ENCODE measurements at regions not wholly inside any gene's neighbourhood (a gene's known extent, or its start where the extent isn't known, plus 50 kb on each side); places are given as distances from the start of the nearest gene placed in this dataset.

- no peak for DNase-seq (ENCODE audit: low read depth in 1 of 2, low spot score in 1 of 2)
- H3K4me3 ChIP-seq = no peak overlapping the region
- TF ChIP-seq, protein P1, sequence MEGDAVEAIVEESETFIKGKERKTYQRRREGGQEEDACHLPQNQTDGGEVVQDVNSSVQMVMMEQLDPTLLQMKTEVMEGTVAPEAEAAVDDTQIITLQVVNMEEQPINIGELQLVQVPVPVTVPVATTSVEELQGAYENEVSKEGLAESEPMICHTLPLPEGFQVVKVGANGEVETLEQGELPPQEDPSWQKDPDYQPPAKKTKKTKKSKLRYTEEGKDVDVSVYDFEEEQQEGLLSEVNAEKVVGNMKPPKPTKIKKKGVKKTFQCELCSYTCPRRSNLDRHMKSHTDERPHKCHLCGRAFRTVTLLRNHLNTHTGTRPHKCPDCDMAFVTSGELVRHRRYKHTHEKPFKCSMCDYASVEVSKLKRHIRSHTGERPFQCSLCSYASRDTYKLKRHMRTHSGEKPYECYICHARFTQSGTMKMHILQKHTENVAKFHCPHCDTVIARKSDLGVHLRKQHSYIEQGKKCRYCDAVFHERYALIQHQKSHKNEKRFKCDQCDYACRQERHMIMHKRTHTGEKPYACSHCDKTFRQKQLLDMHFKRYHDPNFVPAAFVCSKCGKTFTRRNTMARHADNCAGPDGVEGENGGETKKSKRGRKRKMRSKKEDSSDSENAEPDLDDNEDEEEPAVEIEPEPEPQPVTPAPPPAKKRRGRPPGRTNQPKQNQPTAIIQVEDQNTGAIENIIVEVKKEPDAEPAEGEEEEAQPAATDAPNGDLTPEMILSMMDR (IDR thresholded peaks at IDR 0.05; ENCODE audit: low read depth, low read length) = no peak
Measured at GRCh38 chr13:62206165-62206564, 790.5 kb upstream of the PCDH20 start.

GRCh38 chr13:62205273-62205672 lies 789.6 kb upstream of the PCDH20 start:
- DNase-seq (ENCODE audit: low read depth in 1 of 2, low spot score in 1 of 2) = no peak
- Histone ChIP-seq H3K4me1 (ENCODE audit: low read depth) (no peaks in the 10 kb centered on the region), H3K4me3 (no peak overlapping the region), H3K27me3 (no peaks in the 10 kb centered on the region), H3K36me3 (no peaks in the 10 kb centered on the region), H3K27ac (no peak overlapping the region), H3K9me3 (ENCODE audit: low read depth) (no peaks in the 10 kb centered on the region)
- TF ChIP-seq, protein P1 (IDR thresholded peaks at IDR 0.05; ENCODE audit: low read depth, low read length) = no peak

More at GRCh38 chr13:62206165-62206564, 790.5 kb upstream of the PCDH20 start:
- no peaks in the 10 kb centered on the region for H3K4me1 ChIP-seq (ENCODE audit: low read depth)
- no peaks in the 10 kb centered on the region for H3K36me3 ChIP-seq
- H3K27ac ChIP-seq = no peak overlapping the region
- no peaks in the 10 kb centered on the region for H3K27me3 ChIP-seq
- H3K9me3 ChIP-seq (ENCODE audit: low read depth) = no peaks in the 10 kb centered on the region

DNA sequence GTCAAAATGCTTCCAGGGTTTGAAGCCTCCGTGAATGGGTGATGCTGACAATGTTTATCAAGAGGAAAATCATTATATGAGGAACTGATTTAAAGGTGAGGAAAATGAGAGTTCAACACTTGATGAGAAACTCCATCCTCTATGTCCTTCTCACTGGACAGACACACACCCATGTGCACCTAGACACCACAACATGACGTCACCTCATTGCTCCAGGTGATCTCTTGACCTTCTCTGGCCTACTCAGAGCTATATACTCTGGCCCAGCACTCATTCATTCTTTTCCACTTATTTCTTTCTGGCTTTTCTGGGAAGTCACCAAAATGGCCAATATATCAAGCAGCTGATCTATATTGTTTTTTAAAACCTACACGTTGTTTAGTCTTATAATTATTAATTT lies 778.7 kb upstream of the PCDH20 start:
- DNase-seq (ENCODE audit: low read depth in 1 of 2, low spot score in 1 of 2) = no peak
- TF ChIP-seq, protein P1 (IDR thresholded peaks at IDR 0.05; ENCODE audit: low read depth, low read length) = no peak
- Histone ChIP-seq H3K4me1 (ENCODE audit: low read depth) (no peaks in the 10 kb centered on the region), H3K4me3 (no peak overlapping the region), H3K27ac (no peak overlapping the region), H3K36me3 (no peaks in the 10 kb centered on the region), H3K9me3 (ENCODE audit: low read depth) (no peaks in the 10 kb centered on the region), H3K27me3 (no peaks in the 10 kb centered on the region)

- no peak overlapping the region for H3K4me3 ChIP-seq
- H3K9me3 ChIP-seq (ENCODE audit: low read depth) = no peaks in the 10 kb centered on the region
- no peaks in the 10 kb centered on the region for H3K4me1 ChIP-seq (ENCODE audit: low read depth)
- TF ChIP-seq, protein P1 (IDR thresholded peaks at IDR 0.05; ENCODE audit: low read depth, low read length) = no peak
- no peaks in the 10 kb centered on the region for H3K27me3 ChIP-seq
- no peak for DNase-seq (ENCODE audit: low read depth in 1 of 2, low spot score in 1 of 2)
- no peaks in the 10 kb centered on the region for H3K36me3 ChIP-seq
- H3K27ac ChIP-seq = no peak overlapping the region
Measured at GRCh38 chr13:62193919-62194318, 778.3 kb upstream of the PCDH20 start.

DNA sequence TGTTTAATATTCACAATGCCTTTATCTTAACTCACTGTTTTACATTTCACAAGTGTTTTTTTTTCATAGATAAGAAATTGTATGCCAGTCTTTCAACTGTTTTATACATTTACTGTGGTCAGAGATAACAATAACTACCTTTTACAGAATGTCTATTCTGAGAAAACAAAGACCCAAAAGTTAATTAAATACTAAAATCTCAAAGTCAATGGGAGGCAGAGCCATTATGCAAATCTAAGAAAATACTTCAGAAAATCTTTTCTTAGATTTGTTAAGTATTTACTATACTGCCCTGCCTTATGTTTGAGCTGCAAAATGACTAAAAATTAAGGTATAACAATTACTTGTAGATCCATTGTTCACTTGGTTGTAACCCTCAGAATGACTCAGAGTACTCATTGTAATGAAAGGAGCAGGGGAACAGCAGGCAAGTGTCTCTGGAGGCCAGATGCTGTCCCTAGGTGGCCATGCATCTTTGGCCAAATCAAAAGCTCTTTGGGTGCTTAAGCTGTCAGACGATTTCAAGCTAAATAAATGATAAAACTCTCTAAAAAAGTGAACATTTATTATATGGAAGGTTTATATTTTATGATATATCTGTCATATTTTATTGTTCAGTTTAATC lies 770.1 kb upstream of the PCDH20 start:
- H3K36me3 ChIP-seq = no peaks in the 10 kb centered on the region
- no peaks in the 10 kb centered on the region for H3K9me3 ChIP-seq (ENCODE audit: low read depth)
- TF ChIP-seq, protein P1 (IDR thresholded peaks at IDR 0.05; ENCODE audit: low read depth, low read length) = no peak
- no peak overlapping the region for H3K27ac ChIP-seq
- H3K4me1 ChIP-seq (ENCODE audit: low read depth) = no peaks in the 10 kb centered on the region
- H3K4me3 ChIP-seq = no peak overlapping the region
- DNase-seq (ENCODE audit: low read depth in 1 of 2, low spot score in 1 of 2) = no peak
- H3K27me3 ChIP-seq = no peaks in the 10 kb centered on the region
